ENCODE measurements at regions not wholly inside any gene's neighbourhood (a gene's known extent, or its start where the extent isn't known, plus 50 kb on each side); places are given as distances from the start of the nearest gene placed in this dataset.
"Not testable (repeated sequence)": the region's sequence is repeated elsewhere in the genome, so short reads cannot be mapped to it uniquely, and the experiment has no call there.

GRCh38 chr10:105597312-105597711 is 956.2 kb downstream of the SORCS3 start:
- peak; percentile 29 for DNase-seq

- DNase-seq: no peak
Observed at GRCh38 chr10:105596749-105597148, 955.7 kb downstream of the SORCS3 start.

GRCh38 chr10:105594296-105594695 is 953.2 kb downstream of the SORCS3 start:
- DNase-seq: no peak

- DNase-seq: no peak
Observed at GRCh38 chr10:105592468-105592867, 951.4 kb downstream of the SORCS3 start.

DNA sequence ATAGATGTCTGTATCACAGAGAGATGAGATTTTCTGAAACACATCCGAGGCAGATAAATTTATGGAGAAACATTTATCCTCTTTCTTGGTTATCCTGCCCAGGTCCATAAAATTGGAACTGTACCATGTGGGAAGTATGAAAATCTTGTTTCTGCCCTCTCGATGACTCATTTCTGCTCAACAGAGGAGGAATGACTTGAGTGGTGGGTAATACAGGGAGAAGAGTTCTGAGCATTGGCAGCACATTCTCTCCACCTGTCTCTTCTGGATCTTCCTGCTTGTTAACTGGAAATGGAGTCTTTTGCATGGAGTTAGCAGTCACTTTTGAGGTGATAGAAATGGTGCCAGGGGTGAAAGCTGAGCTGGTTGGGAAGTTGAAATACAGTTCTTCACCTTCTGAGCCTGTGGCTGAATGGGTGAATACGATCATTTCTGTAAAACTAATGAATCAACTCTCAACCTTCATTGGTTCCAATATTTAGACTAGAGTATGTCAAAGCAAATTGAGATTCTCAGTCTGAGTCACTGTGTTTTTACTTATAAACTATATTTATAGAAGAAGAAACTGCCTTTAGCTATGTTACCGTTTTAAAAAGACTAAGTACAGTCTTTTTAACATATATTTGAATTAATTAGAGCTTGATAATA is 945.5 kb downstream of the SORCS3 start:
- no peak for DNase-seq

DNA sequence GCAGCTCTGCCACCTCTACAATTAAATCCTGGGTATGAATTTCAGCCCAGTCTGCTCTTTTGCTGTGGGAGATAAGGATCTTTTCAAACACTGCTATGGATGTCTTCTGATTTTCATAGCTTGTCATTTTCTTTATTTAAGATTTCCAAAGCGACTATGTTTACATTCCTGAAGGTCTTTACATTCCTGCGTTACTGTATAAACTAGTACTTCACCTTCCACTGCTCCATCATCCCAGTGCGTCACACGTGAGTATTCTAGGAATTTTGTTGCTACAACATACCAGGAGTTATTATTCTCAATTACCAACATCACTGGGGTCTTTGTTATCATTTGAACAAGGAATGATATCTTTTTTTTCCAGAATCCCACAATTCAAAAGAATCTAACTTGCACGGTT is 944.7 kb downstream of the SORCS3 start:
- no peak for DNase-seq

DNA sequence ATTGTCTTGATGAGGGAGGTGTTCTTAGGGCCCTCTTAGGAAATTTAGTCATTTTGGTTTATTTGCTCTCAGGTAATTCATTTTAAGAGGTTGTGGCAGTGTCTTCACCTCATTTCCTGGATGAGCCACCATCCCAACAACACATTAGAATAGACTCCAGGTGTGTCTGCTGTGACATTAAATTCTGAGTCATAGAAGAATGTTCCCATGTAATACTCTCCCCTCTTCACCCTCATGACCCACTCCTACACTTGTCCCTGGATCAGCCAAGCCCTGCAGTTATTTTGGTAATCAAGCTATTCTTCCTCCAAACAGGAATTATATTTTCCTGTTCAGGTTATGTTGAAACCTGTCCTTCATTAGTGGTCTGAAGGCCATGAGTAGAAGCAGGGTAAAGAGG is 944.1 kb downstream of the SORCS3 start:
- DNase-seq: no peak

GRCh38 chr10:105579112-105579511 is 938.0 kb downstream of the SORCS3 start:
- DNase-seq: no peak

DNA sequence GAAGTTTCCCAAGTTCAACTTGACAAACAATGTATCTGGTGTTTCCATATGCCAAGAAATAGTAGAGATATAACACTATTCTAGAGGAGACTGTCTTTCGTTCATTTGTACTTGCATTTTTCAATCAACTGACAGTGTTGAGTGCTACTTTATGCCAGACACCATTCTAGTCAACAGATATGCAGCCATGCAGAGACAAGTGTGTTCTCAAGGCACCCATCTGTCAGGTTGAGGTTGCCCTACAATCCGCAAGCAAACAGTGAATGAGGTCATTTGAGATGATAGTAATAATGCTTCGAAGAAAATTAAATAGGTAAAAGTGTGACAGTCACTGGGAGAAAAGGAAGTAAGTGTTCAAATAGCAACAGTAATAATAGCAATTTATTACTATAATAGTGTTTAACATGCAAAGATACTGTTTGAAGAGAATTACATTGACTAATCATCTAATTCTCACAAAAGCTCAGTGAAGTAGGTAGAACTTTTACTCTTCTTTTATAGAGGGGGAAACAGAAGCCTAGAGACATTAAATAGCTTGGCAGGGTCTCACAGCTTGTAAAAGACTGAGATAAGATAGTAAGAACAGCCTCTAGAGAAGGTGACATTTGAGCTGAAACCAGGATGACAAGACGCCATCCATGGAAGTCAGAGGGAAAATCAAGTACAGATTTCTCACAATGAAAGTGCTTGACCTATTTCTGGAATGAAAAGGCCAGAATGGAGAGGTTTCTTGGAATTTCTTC is 936.9 kb downstream of the SORCS3 start:
- DNase-seq: no peak

GRCh38 chr10:105559333-105560097 is 918.4 kb downstream of the SORCS3 start:
- no peak for DNase-seq

GRCh38 chr10:105550453-105550852 is 909.4 kb downstream of the SORCS3 start:
- not testable (repeated sequence) for DNase-seq

GRCh38 chr10:105549731-105550130 is 908.6 kb downstream of the SORCS3 start:
- no peak for DNase-seq

DNA sequence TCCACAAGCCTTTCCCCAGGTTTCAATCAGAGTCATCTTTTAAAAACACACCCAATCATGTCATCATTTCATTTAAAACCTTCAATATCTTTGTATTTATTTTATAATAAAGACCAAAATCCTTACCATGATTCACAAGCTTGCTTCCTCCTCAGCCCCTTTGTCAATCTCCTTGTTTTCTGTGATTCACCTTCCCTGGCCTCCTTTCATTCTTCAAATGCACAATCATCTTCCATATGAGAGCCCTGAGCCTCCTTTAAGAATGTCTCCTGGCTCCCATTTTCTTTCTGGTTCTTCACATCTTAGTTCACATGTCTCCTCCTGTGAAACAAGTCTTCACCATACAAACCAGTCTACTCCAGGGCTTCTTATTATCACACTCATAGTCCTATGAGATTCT is 904.0 kb downstream of the SORCS3 start:
- no peak for DNase-seq

DNA sequence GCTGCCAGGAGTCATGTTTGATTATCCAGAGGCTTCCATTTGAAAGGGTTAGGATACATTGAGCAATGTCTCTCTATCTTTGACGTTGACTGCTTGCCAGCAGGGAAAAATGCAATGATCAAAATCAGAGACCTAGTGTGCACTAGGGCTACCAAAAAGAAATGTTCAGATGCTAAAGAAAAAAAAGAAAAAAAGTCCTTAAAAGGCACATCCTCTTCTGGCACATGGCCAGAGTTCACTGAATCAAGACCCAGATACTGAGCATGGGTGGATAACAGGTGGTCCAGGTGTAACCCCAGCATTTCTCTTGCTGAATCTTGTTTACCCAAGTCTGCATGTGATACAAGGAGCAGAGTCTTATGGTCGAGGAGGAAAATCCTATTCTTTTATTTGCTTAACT is 899.3 kb downstream of the SORCS3 start:
- DNase-seq: peak; percentile 8

GRCh38 chr10:105538874-105539273 is 897.8 kb downstream of the SORCS3 start:
- no peak for DNase-seq

DNA sequence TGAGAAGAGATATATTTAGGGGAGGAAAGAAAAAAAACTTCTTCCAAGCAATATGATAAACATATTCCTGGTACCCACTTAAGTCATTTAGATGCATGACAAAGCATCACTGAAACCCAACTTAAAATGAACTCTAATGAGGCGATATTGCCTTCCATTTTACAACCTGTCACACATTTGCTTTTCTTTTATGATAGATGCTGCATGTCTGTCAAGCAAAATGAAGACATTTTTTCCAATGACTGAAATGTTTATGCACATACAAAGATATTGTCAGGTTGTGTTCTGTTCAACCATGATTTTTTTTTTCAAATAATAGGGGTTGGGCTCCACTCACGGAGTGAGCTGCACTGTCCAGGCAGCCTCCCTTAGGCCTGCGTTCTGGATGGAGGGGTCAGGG is 894.4 kb downstream of the SORCS3 start:
- no peak for DNase-seq

DNA sequence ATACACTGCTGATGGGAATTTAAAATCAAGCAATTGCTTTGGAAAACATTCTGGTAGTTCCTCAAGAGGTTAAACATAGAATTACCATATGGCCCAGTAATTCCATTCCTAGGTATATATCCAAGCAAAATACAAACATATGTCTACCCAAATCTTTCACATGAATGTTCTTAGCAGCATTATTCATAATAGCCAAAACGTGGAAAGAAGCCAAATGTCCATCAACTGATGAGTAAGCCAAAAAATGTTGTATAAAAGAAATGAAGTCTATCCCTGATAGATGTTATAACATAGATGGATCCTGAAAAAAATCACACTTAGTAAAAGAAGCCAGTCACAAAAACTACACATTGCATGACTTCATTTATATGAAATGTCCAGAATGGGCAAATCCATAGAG is 893.0 kb downstream of the SORCS3 start:
- no peak for DNase-seq

DNA sequence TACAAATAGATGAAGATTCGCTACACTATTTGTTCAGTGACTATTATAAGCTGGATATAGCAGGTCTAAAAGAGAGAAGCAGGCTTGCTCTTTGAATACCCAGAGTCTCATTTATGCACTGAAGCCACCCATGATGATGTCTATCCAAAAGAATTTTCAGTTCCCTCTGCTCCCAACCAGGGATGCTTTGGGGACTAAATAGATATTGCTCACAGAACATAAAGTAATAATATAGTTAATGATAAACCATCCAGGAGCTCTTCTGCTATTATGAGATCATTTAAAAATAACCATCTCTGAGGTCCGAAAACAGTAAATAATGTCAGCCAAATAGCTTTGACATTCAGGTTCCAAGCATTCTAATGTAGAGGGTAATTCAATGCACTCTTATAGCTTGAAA is 875.4 kb downstream of the SORCS3 start:
- no peak for DNase-seq

GRCh38 chr10:105514106-105514505 is 873.0 kb downstream of the SORCS3 start:
- DNase-seq: no peak

DNA sequence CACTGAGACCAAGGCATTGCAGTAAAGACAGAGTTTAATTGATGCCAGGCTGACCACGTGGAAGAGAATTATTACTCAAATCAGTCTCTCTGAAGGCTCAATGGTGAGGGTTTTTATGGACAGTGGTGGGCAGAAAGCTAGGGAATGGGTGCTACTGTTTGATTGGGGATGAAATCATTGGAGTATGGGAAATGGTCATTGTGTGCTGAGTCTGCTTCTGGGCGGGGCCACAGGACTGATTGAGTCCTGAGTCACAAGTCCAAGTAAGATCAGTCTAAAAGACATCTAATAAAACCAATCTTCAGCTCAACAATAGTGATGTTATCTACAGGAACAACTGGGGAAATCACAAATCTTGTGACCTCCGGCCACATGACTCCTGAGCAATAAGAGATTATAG is 868.4 kb downstream of the SORCS3 start:
- DNase-seq: no peak

DNA sequence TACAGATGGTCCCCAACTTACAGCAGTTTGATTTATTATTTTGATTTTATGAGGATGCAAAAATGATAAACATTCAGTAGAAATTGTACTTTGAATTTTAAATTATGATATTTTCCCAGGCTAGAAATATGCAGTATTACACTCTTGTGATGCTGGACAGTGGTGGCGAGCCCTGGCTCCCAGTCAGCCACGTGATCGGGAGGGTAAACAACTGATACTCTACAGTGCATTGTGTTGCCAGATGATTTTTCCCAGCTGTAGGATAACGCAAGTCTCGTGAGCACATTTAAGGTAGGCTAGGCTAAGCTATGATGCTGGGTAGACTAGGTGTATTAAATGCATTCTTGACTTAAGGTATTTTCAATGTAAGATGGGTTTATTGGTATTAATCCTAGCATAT is 865.2 kb downstream of the SORCS3 start:
- DNase-seq: no peak

DNA sequence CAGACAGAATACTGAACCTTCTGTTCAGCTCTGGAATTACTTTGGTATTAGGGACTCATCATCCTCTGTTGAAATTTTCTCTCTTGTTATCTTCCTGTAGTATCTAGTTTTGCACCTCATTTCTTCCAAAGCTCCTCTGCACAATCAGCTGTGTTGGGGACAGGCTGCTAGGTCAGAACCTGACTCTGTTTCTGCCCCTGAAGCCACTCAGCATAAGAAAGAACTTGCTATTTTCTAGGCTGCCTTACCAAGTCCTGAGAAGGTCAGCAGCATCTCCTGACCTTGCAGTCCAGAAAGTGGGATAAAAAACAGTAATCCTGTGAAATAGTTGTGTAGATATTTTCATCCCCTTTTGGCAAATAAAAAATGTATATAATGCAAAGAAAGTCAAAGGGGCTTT is 862.6 kb downstream of the SORCS3 start:
- DNase-seq: no peak

DNA sequence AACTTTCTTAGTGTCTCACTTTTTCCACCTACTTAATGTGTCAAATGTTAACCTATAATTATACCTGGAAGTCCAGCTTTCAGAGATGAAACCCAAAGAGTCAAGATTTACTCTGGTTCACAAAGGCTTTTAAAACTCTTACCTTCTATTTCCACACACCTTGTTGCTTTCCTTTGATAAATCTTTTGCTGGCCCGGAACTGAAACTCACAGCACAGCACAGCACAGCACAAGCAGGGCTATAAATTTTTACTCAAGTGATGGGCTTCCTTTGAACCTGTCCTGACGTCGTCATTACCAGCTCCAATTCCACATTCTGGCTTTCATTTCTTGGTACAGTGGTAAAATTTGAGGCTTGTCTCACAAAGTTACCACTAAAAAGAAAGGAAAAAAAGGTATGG is 861.0 kb downstream of the SORCS3 start:
- no peak for DNase-seq

DNA sequence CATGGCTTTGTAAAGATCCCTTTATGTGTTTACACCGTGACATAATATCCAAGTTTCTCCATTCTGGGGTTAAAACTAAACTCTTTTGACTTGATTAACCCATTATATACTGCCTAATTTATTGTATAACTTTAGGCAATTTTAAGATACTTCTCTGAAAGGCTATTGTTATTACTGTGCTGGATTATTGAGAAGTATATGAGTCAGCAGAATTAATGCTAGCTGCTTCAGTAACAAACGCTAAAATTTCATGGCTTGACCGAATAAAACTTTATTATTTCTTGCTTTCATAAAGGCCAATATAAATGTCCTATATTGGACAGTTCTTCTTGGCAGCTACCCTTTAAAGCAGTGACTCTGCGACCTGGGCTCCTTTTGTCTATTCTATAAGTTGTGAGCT is 853.9 kb downstream of the SORCS3 start:
- DNase-seq: no peak

Measured in NCI-H1105 treated with DMSO at 0.1 percent for 48 hours (cell line).